IMR-90 (cell line): ENCODE measurements at regions not wholly inside any gene's neighbourhood (a gene's known extent, or its start where the extent isn't known, plus 50 kb on each side); places are given as distances from the start of the nearest gene placed in this dataset.

Source experiments
- ATAC-seq: fragments of 200-7000 bp; cut with Tn5 transposase; 2 replicates; pipeline ENCODE4 v1.9.1; 2020; ENCODE audit warnings: low read depth, mild to moderate bottlenecking, moderate library complexity
- BruUV-seq: library from RNA; stranded (reverse); fragments of 400-500 nt; replicated peaks from 2 replicates; lab custom pipeline; 2021; lab: Mats Ljungman, UMichigan
- CTCF ChIA-PET: fragments of 300-600 bp; formaldehyde crosslinking; extraction: SDS; loops from one replicate; lab custom pipeline; 2021; ENCODE audit warnings: antibody characterized with exemption; lab: Yijun Ruan, JAX
- POLR2A ChIA-PET: fragments of 300-600 bp; sonication (Branson Sonifier 250); formaldehyde crosslinking; loops from one replicate; lab custom pipeline; 2022; ENCODE audit warnings: antibody characterized with exemption; ENCODE audit not compliant: unreplicated experiment; lab: Charles Lee
- DNase-seq: peaks from one replicate; pipeline ENCODE4 v3.0.0; 2013
- H2AFZ ChIP-seq: replicated peaks from 2 replicates; pipeline ENCODE3; 2013; ENCODE audit warnings: low read length, mild to moderate bottlenecking; ENCODE audit not compliant: poor library complexity
- H2AK5ac ChIP-seq: 2 replicates; pipeline ENCODE4 v1.6.1; 2013; ENCODE audit warnings: low read depth, low read length, inconsistent platforms
- H2AK9ac ChIP-seq: replicated peaks from 2 replicates; pipeline ENCODE3; 2013; ENCODE audit warnings: mild to moderate bottlenecking, low read depth, low read length, moderate library complexity; ENCODE audit not compliant: poor library complexity
- H2BK120ac ChIP-seq: 2 replicates; pipeline ENCODE4 v1.6.1; 2013; ENCODE audit warnings: low read depth, low read length, inconsistent platforms
- H2BK15ac ChIP-seq: 3 replicates; pipeline ENCODE4 v1.6.1; 2013; ENCODE audit warnings: low read depth, low read length, inconsistent platforms
- H2BK20ac ChIP-seq: 2 replicates; pipeline ENCODE4 v1.6.1; 2013; ENCODE audit warnings: low read depth, mild to moderate bottlenecking, inconsistent platforms, low read length, moderate library complexity
- H2BK5ac ChIP-seq: 2 replicates; pipeline ENCODE4 v1.6.1; 2013; ENCODE audit warnings: mild to moderate bottlenecking, low read depth, low read length, inconsistent platforms; ENCODE audit not compliant: poor library complexity, severe bottlenecking
- H3K14ac ChIP-seq: replicated peaks from 2 replicates; pipeline ENCODE4 v1.6.1; 2013; ENCODE audit warnings: low read depth, low read length, inconsistent platforms
- H3K18ac ChIP-seq: 2 replicates; pipeline ENCODE4 v1.6.1; 2013; ENCODE audit warnings: low read depth, low read length, control low read depth
- H3K23ac ChIP-seq: 2 replicates; pipeline ENCODE4 v1.6.1; 2013; ENCODE audit warnings: low read depth, low read length, inconsistent platforms
- H3K27ac ChIP-seq: 2 replicates; pipeline ENCODE4 v1.5.1; 2013; ENCODE audit warnings: mild to moderate bottlenecking, control low read depth, low read length; ENCODE audit not compliant: insufficient read depth
- H3K27me3 ChIP-seq: 2 replicates; pipeline ENCODE4 v1.6.1; 2013; ENCODE audit warnings: low read length; ENCODE audit not compliant: control insufficient read depth, insufficient read depth
- H3K36me3 ChIP-seq: 2 replicates; pipeline ENCODE4 v1.6.1; 2013; ENCODE audit warnings: low read length, mixed read lengths; ENCODE audit not compliant: control insufficient read depth, insufficient read depth
- H3K4ac ChIP-seq: 2 replicates; pipeline ENCODE4 v1.6.1; 2013; ENCODE audit warnings: low read depth, low read length, inconsistent platforms
- H3K4me1 ChIP-seq: 2 replicates; pipeline ENCODE4 v1.6.1; 2013; ENCODE audit warnings: low read length, mixed read lengths; ENCODE audit not compliant: control insufficient read depth, insufficient read depth
- H3K4me2 ChIP-seq: 2 replicates; pipeline ENCODE4 v1.6.1; 2013; ENCODE audit warnings: low read depth, mild to moderate bottlenecking, control low read depth, low read length, moderate library complexity
- H3K4me3 ChIP-seq: 2 replicates; pipeline ENCODE4 v1.5.1; 2013; ENCODE audit warnings: low read depth, mild to moderate bottlenecking, control low read depth, low read length, moderate library complexity; ENCODE audit not compliant: insufficient read depth
- H3K56ac ChIP-seq: 2 replicates; pipeline ENCODE4 v1.6.1; 2013; ENCODE audit warnings: low read length, inconsistent platforms; ENCODE audit not compliant: insufficient read depth; ENCODE audit errors: extremely low read depth
- H3K79me1 ChIP-seq, 2 experiments: 2 replicates each; pipeline ENCODE4 v1.6.1; 2013; ENCODE audit warnings: low read length in 2 of 2, inconsistent platforms in 1 of 2, low read depth in 1 of 2
- H3K9ac ChIP-seq: 2 replicates; pipeline ENCODE4 v1.6.1; 2013; ENCODE audit warnings: low read depth, low read length, control low read depth
- H3K9me1 ChIP-seq: 2 replicates; pipeline ENCODE4 v1.6.1; 2013; ENCODE audit warnings: low read length, inconsistent platforms; ENCODE audit not compliant: insufficient read depth
- H3K9me3 ChIP-seq: 2 replicates; pipeline ENCODE4 v1.6.1; 2013; ENCODE audit warnings: low read length; ENCODE audit not compliant: control insufficient read depth, insufficient read depth
- H4K20me1 ChIP-seq: 2 replicates; pipeline ENCODE4 v1.6.1; 2013; ENCODE audit warnings: low read length, inconsistent platforms; ENCODE audit not compliant: insufficient read depth
- H4K5ac ChIP-seq: 2 replicates; pipeline ENCODE4 v1.6.1; 2013; ENCODE audit warnings: mild to moderate bottlenecking, low read depth, low read length, control low read depth
- H4K8ac ChIP-seq, 2 experiments: 2 replicates each; pipeline ENCODE4 v1.6.1; 2013; ENCODE audit warnings: low read depth in 2 of 2, low read length in 2 of 2, control low read depth in 1 of 2, inconsistent platforms in 1 of 2
- H4K91ac ChIP-seq: 2 replicates; pipeline ENCODE4 v1.6.1; 2013; ENCODE audit warnings: low read depth, low read length, inconsistent platforms; ENCODE audit not compliant: insufficient read depth
- BHLHE40 ChIP-seq: fragments of 150-350 bp; IDR thresholded peaks from 2 replicates; pipeline ENCODE4 v1.6.1; 2016; ENCODE audit warnings: mild to moderate bottlenecking, low read depth, low read length
- CEBPB ChIP-seq: IDR thresholded peaks from 2 replicates; pipeline ENCODE4 v1.6.1; 2012; ENCODE audit warnings: low read depth, low read length, improper control_type of control experiment
- CHD1 ChIP-seq: IDR thresholded peaks from 2 replicates; pipeline ENCODE4 v1.6.1; 2012; ENCODE audit warnings: low read depth, low read length, improper control_type of control experiment
- CTCF ChIP-seq: conservative IDR thresholded peaks from 2 replicates; pipeline ENCODE4 v1.5.1; 2012; ENCODE audit warnings: mild to moderate bottlenecking, low read depth, low read length, improper control_type of control experiment
- ELK1 ChIP-seq: fragments of 150-350 bp; IDR thresholded peaks from 2 replicates; pipeline ENCODE4 v1.6.1; 2016; ENCODE audit warnings: low read depth, mild to moderate bottlenecking, low read length, moderate library complexity, borderline replicate concordance
- POLR2A ChIP-seq: IDR thresholded peaks from 2 replicates; pipeline ENCODE4 v1.6.1; 2012; ENCODE audit warnings: mild to moderate bottlenecking, low read depth, low read length
- RCOR1 ChIP-seq: IDR thresholded peaks from 2 replicates; pipeline ENCODE4 v1.6.1; 2012; ENCODE audit warnings: mild to moderate bottlenecking, low read length, improper control_type of control experiment; ENCODE audit not compliant: insufficient replicate concordance
- RFX5 ChIP-seq: IDR thresholded peaks from 2 replicates; pipeline ENCODE4 v1.8.0; 2012; ENCODE audit warnings: low read depth, mild to moderate bottlenecking, low read length, moderate library complexity
- SMC3 ChIP-seq: fragments of 150-350 bp; IDR thresholded peaks from 2 replicates; pipeline ENCODE4 v1.6.1; 2016; ENCODE audit warnings: low read depth, mild to moderate bottlenecking, antibody characterized with exemption, low read length, moderate library complexity
- WGBS, 2 experiments: methylation state at CpG; one replicate each; pipeline versions ENCODE4 v1.1.5 to v1.1.7; 2013; ENCODE audit warnings: missing lambda C conversion rate in 2 of 2; ENCODE audit not compliant: insufficient read length in 1 of 2; ENCODE audit errors: extremely low coverage in 2 of 2; 5-methylcytosine and 5-hydroxymethylcytosine counted together
- dilution Hi-C: fragments of 300-500 bp; cut with HindIII; formaldehyde crosslinking; loops from one replicate; pipeline ENCODE4 v1.14.3; 2018; ENCODE audit warnings: low sequenced_read_pairs; ENCODE audit not compliant: unreplicated experiment
- in situ Hi-C: fragments of 300-500 bp; cut with MboI; formaldehyde crosslinking; loops from 3 replicates; pipeline ENCODE4 v1.14.3; 2019; ENCODE audit warnings: low sequenced_read_pairs, inconsistent platforms, mixed read lengths
- intact Hi-C: fragments of 100-400 bp; cut with micrococcal nuclease; formaldehyde crosslinking; loops from 2 replicates; pipeline ENCODE4 v1.10.0; 2022

- Histone ChIP-seq H2BK5ac (no peak overlapping the region), H4K5ac (no peak overlapping the region), H3K56ac (no peak overlapping the region), H2BK120ac (no peak overlapping the region), H3K27me3 (no peaks in the 10 kb centered on the region), H3K79me1 (no peaks in the 10 kb centered on the region), H3K18ac (no peak overlapping the region), H4K20me1 (no peaks in the 10 kb centered on the region; the same call in 1 of the 2 replicates), H2AK5ac (no peak overlapping the region), H2BK20ac (no peak overlapping the region), H2AK9ac (no peak overlapping the region), H3K9me1 (no peaks in the 10 kb centered on the region), H3K4me3 (no peak overlapping the region), H3K36me3 (0 out of 2 replicates have a peak, but pooled peaks cover 1% of the 10 kb centered on the region), H3K4me2 (no peak overlapping the region), H3K27ac (no peak overlapping the region), H4K8ac (no peak overlapping the region), H3K4ac (no peak overlapping the region), H4K91ac (no peak overlapping the region), H3K9ac (no peak overlapping the region), H3K14ac (no peak overlapping the region), H2AFZ (no peak overlapping the region), H3K4me1 (no peaks in the 10 kb centered on the region), H3K23ac (no peak overlapping the region), H3K9me3 (peaks cover 3% of the 10 kb centered on the region; the same call in 1 of the 2 replicates), H2BK15ac (no peak overlapping the region)
- no CpG with 5 or more reads among the region's 11 CpGs for WGBS, 2 experiments
- CTCF ChIA-PET = interaction anchor here (0.6 kb wide), 1 partner anchor 9 kb away, joined by 4 read pairs; no protein-coding TSS in a partner anchor
- intact Hi-C loops = no loop called here
- DNase-seq = no peak
- no TSS peak for BruUV-seq
- in situ Hi-C loops = no loop called here
- TF ChIP-seq SMC3 (no peak), CEBPB (no peak), RFX5 (no peak), CHD1 (no peak), CTCF (no peak), BHLHE40 (no peak), ELK1 (no peak), RCOR1 (no peak), POLR2A (no peak)
- POLR2A ChIA-PET = no interaction called here
- no peak for ATAC-seq
- dilution Hi-C loops = no loop called here
These were observed 98.0 kb downstream of the SHANK2 start for GRCh38 chr11:71154261-71154805.
